Stimulated activated CD8-positive, alpha-beta memory T cell treated with anti-CD3 and anti-CD28 coated beads, Interleukin-4, amount 100 ng/mL, for 4 hours (primary cell): ENCODE measurements at regions not wholly inside any gene's neighbourhood (a gene's known extent, or its start where the extent isn't known, plus 50 kb on each side); places are given as distances from the start of the nearest gene placed in this dataset.

Experiments
- DNase-seq, 2 donors: peaks; one replicate each; pipeline ENCODE4 v3.0.0-alpha.2; 2020; ENCODE audit warnings: low read depth in 2 of 2, low spot score in 1 of 2

DNA sequence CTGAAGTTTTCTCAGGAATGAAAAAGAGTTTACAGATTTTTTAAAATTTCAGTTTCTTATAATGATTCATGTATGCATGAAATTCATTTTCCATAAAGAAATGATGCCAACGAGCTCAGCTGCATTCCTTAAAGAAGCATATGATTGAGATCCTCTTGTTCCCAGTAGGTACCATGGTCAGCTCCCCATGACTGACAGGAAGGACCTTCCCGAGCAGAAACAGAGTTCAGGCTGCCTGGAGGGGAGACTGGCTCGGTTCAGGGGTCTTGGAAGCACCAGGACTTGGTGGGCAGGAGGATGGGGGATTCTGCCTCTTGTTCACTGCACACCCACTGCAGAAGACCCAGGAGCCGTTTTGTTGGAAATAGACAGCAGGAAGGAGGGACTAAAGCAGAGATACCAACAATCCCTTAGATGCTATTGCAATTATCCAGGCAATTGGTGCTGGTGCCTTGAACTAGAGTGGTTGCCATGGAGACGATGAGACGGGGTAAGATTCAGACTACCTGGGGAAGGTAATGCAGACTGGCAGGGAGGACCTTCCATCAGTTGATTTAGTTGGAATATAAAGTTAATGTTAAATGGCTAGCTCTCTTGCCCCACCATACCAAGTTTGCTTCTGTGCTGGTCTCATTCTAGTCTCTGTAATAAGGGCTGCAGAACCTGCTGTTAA is 447.8 kb downstream of the MTRR start:
- no peak for DNase-seq

DNA sequence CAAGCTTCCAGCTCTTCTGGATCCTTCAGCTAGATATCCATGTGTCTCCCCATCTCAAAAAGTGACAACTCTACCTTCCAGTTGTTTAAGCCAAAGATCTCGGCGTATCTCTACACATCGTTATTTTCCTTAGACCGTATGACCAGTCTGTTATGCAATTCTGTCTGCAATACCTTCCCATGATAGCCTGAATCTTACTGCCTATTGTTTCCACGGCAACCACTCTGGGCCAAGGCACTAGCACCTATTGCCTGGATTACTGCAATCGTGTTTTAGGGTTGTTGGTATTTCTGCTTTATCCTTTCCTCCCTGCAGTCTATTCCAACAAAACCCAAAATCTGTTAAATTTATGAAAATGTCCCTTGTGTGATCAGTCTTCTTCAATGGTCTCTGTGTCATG is 448.4 kb downstream of the MTRR start:
- no peak for DNase-seq

DNA sequence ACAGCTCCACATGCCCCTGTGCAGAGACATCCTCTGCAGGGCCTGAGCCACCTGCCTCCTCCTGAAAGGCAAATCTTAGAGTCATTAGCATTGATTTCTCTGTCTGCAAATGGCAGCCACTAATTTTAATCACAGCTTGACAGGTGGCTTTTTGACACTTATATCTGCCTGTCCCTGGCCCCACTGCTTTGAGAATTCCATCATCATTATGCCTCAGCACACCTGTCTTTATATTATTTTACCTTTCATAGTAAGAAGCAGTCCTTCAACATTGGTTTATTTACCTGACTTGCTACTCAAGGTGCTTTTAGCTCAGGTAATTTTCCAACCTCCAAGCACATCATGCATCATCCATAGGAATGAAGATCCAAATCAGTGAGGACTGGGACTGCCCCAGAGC is 451.3 kb downstream of the MTRR start:
- DNase-seq, result no peak

DNA sequence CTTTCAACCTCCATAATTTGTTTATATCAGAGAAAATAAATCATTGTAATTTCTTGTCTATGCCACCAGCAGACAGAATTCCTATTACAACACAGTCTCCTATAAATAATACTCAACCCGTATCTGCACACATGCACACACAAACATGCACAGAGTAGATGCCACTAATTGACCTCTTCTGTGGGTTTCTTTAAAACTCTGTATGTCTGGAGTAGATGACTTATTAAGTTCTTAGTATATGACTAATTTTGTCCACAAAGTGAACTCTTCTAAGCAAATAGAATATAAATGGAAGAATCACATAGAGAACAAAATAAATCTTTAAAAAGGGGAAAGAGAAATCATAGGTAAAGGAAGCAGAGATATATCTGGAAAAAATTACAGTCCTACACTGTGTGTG is 452.3 kb downstream of the MTRR start:
- no peak for DNase-seq

DNA sequence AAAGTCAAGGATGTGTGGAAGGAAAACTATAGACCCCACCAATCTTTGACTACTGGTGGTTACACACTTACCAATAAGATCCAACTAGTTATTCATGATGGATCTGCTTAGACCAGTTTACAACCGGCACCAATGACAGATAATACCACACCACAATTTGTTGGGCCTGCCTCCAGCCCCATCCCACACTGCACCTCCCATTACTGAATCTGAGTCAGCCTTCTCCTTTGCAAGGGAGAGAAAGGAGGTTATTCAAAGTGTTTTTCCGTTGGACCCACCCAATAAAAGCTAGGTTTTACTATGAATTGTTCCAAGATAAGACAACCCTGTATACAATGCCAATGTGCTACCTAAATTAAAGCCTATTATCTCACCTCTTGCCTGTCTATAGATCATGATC is 453.5 kb downstream of the MTRR start:
- DNase-seq, result no peak

DNA sequence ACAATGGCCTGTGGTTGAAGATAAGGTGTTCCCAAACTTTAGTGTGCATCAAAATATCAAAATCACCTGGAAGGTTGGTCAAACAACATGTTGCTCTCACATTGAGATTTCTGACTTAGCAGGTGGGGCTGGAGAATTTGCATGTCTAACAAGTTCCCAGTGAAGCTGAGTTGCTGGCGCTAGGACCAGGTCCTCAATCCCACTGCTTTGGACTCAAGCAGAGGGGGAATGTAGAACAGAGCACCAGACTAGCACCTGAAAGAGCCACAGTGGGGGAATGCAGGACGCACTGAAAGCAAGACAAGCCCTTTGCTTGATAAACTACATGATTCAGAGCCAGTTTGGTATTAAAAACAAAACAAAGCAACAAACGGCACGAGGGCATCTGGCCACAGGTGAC is 458.1 kb downstream of the MTRR start:
- no peak for DNase-seq

DNA sequence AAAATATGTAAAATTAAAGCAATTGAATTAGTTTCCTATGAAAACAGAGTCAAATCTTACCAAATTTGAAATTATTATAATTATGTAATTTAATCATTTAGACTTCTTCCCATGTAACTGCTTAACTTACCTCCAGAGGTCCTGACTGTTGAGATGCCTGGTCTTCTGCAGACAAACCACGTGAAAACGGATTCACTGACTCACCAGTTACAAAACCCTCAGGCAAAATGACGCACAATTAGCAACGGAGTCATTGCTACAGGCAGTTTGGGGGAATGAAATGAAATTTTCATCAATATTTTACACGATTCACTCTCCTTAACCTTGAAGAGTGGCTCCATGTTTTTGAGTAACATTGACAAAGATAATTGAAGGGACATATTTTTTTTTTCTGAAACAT is 460.8 kb downstream of the MTRR start:
- no peak for DNase-seq

DNA sequence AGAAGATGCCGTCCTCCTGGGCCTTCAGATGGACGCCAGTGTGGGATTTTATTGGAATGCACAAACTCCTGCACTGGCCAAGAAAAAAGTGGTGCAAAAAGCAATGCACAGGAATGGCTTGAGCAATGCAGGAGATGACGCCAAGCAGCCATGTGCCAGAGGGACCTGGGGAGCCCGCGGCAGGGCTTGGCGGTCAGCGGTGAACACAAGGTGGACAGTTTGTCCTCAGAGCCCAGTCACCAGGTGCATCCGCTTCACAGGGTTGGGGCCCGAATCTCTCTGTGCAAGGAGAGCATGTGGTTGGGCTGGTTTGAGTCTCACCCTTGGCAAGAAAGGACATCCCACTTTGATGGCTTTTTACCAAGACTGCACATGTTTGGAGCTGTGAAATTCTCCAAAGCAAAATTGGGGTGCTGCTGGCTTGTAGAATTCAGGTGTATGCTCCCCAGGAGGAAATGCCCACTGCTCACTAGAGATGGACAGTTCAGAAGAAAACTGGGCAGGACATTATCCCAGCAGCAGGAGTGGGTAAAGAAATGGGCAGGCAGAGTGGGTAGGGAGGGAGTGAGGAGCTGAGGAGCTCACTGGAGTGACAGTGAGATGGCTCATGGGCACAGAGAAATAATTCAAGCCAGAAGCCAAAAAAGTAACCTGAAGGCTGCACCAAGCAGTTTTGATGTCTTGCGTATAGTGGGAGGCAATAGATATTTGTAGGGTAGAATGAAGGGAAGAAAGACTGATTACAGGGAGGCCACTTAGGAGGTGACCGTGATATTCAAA is 463.9 kb downstream of the MTRR start:
- no peak for DNase-seq

DNA sequence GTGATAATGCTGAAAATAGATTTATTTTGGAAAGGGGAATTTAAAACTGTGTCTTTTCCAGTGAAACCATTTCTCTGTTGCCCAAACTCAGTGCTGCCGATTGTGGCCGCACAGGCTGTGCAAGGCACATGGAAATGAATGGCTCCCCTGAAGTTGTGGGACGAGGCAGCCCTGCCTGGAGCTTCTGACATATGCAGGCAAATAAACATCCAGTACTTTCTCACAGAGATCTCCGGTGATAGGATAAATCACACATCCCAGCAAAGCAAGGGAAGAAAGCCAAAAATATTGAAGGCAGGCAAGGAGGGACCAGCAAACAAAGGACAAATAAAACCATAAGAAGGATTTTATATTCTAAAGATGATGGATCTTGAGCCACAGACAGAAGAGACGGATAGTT is 464.5 kb downstream of the MTRR start:
- no peak for DNase-seq

DNA sequence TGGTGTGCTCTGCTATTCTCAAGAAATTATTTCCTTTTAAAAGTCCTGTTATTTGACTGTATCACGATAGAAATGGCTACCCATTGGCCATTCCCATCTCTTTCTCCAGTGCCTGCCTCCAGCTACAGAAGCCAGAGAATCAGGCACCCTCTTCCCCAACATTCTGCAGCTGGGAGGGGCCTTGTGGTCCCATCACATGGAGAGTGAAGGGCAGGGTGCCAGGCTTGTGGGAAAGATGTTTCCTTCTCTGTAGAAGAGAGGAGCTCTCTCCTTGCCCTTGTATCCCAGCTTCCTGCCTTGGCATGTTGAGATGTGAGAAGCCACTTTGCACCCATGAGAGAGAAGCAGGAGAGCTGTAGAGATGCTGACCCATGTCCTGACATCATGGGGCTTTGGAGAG is 465.0 kb downstream of the MTRR start:
- DNase-seq, result no peak

DNA sequence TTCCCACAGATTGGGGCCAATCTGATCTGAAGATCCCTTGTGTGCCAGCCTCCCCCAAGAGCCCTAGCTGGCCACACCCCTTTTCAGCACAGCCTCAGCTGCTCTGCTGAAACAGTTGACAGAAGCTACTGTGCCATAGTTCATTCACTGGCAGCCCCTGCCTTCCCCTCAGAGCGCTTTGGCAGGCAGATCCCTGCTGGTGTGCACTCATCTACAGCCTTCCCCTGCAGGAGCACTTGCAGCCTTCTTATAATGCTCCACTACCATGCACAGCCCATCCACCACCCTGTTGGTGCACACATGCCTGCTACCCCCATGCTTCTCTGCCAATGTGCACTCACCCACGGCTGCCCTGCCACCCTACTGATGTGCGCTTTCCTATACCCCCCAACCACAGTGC is 471.3 kb downstream of the MTRR start:
- DNase-seq, result no peak

DNA sequence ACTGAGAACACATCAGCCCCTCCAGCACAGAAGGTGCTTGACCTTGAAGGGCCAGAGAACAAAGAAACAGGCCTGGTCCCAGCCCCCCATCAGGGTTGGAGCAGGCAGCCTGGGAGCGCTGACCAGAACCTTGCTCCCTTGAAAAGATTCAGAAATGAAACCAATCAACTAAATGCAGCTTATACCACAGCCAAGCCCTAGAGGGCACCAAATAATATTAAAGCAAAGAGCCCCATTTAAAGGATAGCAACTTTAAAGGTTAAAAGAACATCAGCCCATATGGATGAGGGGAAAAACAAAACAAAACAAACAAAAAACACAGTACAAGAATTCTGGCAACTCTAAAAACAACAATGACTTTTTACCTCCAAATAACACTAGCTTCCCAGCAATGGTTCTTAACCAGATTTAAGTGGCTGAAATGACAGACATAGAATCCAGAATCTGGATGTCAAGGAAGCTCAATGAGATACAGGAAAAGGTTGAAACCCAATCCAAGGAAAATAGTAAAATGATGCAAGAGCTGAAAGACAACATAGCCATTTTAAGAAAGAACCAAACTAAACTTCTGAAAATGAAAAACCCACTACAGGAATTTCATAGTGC is 471.9 kb downstream of the MTRR start:
- DNase-seq, result no peak

DNA sequence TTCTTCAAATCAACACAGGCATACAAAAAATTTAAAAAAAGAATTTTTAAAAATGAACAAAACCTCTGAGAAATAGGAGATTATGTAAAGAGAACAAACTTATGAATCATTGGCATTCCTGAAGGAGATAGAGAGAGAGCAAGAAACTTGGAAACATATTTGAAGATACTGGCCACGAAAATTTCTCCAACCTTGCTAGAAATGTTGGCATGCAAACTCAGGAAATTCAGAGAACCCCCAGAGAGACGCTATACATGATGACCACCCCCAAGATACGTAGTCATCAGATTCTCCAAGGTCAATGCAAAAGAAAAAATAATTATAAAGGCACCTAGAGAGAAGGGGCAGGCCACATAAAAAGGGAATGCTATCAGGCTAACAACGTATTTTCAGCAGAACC is 472.5 kb downstream of the MTRR start:
- DNase-seq, result no peak

DNA sequence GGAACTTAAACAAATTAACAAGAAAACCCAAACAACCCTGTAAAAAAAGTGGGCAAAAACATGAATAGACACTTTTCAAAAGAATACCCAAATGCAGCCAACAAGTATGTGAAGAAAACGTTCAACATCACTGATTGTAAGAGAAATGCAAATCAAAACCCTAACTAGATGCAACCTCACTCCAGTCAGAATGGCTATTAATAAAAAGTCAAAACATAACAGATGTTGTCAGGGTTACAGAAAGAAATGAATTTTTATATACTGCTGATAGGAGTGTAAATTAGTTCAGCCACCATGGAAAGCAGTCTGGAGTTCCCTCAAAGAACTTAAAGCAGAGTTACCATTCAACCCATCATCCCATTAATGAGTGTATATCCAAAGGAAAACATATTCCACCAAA is 479.0 kb downstream of the MTRR start:
- no peak for DNase-seq

DNA sequence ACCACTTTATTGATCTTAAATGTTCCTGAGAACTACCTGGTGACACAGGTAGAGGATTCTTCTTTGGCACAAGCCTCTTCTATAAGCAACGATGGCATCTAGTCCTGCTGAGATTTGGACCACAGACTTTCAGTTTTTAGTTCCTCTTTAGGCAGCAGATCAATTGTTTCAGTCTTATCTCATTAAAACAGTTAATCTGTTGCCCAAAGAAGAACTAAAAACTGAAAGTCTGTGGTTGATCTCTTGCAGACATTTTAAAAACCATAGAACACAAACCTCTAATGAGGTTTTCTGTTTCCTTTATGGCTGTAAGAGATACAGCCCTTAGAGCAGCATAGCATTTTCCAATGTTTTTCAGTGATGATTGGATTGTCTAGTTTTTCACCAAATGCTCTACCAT is 480.9 kb downstream of the MTRR start:
- DNase-seq, result no peak

DNA sequence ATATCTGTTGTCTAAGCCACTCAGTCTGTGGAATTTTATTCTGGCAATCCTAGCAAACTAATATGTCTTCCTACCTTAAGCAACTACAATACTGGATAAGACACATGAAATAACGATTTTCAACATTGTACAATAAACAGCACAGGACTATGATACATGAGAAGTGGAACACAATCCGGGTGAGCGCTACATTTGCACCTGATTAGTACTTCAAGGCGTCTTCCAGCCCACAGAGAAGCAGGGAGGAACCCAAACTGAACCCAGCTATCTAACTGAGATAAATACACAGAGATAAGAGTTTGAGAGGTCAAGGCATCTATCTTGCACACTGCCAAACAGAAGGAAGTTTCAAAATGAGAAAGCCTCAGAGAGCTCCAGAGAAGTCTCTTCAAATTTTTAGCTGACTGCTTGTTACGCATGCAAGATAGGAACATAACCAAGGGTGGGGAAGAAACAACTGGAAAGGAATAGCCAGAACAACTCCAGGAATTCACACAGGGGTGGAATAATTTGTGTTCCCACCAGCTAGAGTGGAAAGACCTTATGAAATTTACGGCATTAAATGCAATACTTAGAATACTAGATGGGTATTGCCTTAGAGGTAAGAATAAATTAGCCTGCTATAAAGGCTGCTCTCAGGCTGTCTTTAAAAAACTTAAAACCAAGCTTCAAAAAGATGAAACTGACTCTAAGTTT is 481.8 kb downstream of the MTRR start:
- no peak for DNase-seq

DNA sequence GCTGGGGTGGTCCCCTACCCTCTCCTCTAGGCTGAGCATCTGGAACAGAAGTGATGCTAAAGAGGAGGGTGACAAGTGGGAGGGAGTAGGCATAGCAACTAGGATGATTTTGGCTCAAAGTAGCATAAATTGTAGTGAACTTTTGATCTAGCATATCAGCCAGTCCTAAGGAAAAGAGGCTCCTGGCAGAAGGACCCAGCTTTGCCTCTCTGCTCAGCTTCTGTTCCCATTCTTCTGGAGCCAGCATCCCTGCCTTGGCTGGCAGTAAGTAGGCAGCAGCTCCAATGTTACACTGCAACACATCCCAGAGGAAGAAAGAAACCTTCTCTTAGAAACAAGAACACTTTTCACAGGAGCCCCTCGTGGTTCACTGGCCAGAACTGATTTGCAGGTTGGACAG is 487.0 kb downstream of the MTRR start:
- no peak for DNase-seq

DNA sequence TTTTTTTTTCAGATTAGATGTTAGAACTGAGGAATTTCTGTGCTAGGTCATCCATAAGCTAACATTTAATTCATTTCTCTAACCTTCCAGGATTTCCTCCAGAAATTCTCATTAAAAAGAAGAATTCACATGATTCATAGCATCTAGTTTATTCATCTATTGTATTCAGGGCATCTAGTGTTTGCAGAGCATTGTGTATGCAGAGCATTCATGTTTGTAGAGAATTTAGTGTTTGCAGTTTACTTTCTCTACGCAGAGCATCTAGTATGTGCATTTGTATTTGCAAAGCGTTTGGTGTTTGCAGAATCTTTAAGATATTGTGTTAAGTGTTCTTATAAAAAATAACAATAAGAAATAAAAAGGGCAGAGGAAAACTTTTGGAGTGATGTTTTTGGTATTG is 491.1 kb downstream of the MTRR start:
- no peak for DNase-seq

DNA sequence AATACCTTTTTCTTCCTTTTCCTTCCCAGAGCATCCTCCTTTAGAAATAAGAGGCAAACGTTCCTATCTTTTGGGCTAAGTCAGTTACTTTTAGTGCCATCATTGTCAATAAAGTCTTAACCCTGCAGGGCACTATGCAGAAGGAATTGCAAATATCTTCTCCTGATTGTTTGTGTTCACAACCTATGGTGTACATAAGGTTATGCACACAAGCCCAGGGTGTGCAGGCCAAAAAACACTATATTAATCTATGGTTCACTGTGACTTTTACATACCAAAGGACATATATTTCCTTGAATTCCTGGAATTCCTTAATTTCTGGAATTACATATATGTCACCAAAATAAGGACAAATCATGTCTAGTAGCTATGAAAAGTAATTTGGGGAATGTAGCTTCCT is 493.5 kb downstream of the MTRR start:
- no peak for DNase-seq

DNA sequence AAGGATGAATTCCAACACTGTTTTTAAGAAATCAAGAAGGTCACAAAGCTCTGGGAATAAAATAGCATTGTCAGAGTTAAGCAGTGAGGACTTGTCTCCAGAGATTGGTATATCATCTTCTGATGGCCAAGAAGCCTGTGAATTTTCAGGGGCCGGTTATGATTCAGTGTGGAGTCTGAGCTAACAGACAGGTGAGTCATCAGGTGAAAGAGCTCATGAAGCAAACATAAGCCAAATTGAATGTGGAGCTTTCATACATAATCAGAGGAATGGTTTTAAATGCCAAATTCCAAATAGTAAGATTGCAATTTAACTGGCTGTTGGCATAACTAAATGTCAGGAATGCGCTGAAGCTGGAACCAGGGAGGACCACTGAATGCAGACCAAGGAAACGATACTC is 494.2 kb downstream of the MTRR start:
- DNase-seq, result no peak

DNA sequence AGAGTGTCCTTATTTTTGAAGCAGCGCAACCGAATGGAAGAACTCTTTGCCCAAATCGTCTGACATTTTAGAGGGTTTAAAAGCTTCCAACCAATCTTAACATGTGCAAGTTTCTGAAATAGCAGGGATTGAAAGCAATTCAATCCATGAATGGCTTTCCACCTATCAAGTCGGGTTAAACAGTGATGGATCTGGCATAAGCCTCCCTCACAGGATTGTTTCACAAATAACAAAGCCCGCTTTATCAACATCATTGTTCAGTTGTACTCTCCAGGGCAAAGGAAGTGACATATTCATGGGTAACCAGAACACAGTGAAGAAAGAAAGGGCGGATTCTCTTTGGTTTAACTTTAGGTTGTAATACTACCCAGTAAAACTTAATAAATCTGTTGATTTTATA is 497.3 kb downstream of the MTRR start:
- no peak for DNase-seq

DNA sequence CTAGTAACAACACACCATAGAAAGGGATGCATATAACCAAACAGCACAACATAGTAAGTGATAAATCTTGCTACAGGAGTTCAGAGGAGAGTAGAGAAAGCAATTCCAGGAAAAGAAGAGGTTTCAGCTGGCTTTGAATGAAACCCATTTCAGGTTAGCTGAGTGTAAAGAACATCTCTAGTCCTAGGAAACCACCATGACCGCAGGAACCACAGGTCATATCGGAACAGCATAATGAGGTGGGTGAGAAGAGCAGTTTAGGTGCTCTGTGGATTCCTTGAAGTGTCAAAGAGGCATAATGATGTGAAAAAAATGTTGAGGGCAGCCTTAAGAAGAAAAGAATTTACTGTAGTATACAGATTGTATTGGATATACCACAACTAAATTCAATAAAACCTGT is 507.5 kb downstream of the MTRR start:
- DNase-seq, result no peak
